Nephron (organoid): ENCODE measurements at regions not wholly inside any gene's neighbourhood (a gene's known extent, or its start where the extent isn't known, plus 50 kb on each side); places are given as distances from the start of the nearest gene placed in this dataset.

Experiments
- H3K27ac Mint-ChIP-seq, 3 experiments: 2 replicates each; pipeline ENCODE4 v1.8.0; 2020; ENCODE audit warnings: mixed read lengths in 3 of 3, mild to moderate bottlenecking in 2 of 3, moderate library complexity in 1 of 3
- H3K27me3 Mint-ChIP-seq: 2 replicates; pipeline ENCODE4 v1.8.0; 2021; ENCODE audit warnings: low read depth, mild to moderate bottlenecking, moderate library complexity, mixed read lengths
- H3K36me3 Mint-ChIP-seq: 2 replicates; pipeline ENCODE4 v1.8.0; 2020; ENCODE audit warnings: low read depth, mixed read lengths
- H3K4me1 Mint-ChIP-seq: 2 replicates; pipeline ENCODE4 v1.8.0; 2020; ENCODE audit warnings: mixed read lengths
- H3K4me3 Mint-ChIP-seq, 3 experiments: 2 replicates each; pipeline ENCODE4 v1.8.0; 2020; ENCODE audit warnings: mild to moderate bottlenecking in 3 of 3, mixed read lengths in 3 of 3, moderate library complexity in 2 of 3
- H3K9me3 Mint-ChIP-seq: 2 replicates; pipeline ENCODE4 v1.8.0; 2020; ENCODE audit warnings: mixed read lengths
- TF ChIP-seq, protein P1 (sequence below), 3 experiments: fragments of 200-600 bp; sonication (generic); IDR thresholded peaks; one replicate each; pipeline ENCODE4 v1.5.0; 2021; ENCODE audit warnings: antibody characterized with exemption in 3 of 3; ENCODE audit not compliant: unreplicated experiment in 3 of 3

DNA sequence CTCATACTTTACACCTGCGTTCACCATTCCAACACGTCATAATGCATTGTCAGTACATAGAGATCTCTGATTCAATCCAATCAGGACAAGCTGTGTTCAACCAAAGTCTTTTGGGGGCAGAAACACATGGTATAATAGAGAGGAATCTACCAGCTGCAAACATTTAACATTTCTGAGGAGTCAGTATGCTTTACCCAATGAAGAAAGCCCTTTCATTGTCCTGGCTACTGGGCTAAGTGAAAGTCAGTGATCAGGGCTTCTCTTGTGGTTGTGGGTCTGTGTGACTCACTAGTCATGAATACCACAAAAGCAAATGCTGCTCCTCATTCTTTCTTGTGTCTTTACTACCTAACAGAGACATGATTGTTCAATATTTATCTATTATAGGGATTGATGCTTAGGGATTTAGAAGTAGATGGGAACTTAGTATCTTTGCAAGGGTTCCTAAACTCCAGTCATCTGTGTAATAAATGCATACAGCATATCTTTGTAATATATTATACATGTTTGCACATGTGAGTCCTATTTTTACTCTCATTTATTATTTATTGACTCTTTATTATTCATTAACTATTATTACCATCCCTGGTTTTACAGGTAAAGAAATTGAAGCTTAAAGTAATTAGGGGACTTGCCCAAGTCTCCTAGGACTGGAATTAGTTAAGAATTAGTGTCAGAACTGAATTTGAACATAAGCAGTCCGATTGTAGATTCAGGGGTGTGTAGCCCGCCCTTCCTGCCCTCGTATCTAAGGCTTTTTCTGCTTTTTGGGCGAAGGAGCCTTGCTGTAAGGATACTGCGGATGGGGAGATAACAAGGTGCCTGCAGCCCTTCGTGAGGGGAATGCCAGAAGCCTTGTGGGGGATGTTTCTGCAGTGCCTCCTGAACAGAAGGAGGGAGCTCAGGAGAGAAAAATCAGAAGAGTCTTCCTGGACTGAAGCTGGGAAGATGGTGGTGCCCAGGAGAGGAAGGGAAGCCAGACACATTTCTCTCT is 353.1 kb upstream of the BOD1L1 start:
- Mint-ChIP-seq H3K9me3 (peaks cover 3% of the 10 kb centered on the region), H3K4me3 (no peak overlapping the region), H3K4me1 (peaks cover 6% of the 10 kb centered on the region), H3K27me3 (peaks cover 9% of the 10 kb centered on the region), H3K27ac (peak overlapping the region in 2 of 3 experiments; percentile 35 to 38), H3K36me3 (no peaks in the 10 kb centered on the region)
- TF ChIP-seq, protein P1, sequence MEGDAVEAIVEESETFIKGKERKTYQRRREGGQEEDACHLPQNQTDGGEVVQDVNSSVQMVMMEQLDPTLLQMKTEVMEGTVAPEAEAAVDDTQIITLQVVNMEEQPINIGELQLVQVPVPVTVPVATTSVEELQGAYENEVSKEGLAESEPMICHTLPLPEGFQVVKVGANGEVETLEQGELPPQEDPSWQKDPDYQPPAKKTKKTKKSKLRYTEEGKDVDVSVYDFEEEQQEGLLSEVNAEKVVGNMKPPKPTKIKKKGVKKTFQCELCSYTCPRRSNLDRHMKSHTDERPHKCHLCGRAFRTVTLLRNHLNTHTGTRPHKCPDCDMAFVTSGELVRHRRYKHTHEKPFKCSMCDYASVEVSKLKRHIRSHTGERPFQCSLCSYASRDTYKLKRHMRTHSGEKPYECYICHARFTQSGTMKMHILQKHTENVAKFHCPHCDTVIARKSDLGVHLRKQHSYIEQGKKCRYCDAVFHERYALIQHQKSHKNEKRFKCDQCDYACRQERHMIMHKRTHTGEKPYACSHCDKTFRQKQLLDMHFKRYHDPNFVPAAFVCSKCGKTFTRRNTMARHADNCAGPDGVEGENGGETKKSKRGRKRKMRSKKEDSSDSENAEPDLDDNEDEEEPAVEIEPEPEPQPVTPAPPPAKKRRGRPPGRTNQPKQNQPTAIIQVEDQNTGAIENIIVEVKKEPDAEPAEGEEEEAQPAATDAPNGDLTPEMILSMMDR (IDR thresholded peaks at IDR 0.05; ENCODE audit: unreplicated experiment in 3 of 3) = no peak

DNA sequence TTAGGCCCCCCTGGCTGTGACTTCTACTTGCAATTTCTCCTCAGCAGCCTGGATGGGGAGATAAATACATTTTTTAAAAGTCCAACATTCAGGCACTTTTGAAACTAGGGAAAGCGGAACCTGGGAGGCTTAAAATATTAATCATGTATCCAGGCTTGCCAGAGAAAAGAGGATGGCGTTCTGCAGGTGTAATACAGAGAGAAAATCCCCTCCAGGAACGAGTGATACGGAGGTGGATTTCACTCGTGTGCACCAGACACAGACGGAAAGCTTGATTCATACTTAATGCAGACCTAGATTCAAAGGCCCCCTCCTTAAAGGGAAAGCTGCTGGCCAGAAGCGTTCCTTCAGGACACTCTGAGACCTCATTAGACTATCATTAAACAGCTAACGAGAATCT is 354.0 kb upstream of the BOD1L1 start:
- peaks cover 3% of the 10 kb centered on the region for H3K9me3 Mint-ChIP-seq
- peak overlapping the region in 1 of 3 experiments; percentile 35 for H3K27ac Mint-ChIP-seq
- peaks cover 6% of the 10 kb centered on the region for H3K4me1 Mint-ChIP-seq
- H3K27me3 Mint-ChIP-seq = peaks cover 9% of the 10 kb centered on the region
- no peak overlapping the region for H3K4me3 Mint-ChIP-seq
- TF ChIP-seq, protein P1 (IDR thresholded peaks at IDR 0.05; ENCODE audit: unreplicated experiment in 3 of 3) = no peak
- H3K36me3 Mint-ChIP-seq = no peaks in the 10 kb centered on the region

DNA sequence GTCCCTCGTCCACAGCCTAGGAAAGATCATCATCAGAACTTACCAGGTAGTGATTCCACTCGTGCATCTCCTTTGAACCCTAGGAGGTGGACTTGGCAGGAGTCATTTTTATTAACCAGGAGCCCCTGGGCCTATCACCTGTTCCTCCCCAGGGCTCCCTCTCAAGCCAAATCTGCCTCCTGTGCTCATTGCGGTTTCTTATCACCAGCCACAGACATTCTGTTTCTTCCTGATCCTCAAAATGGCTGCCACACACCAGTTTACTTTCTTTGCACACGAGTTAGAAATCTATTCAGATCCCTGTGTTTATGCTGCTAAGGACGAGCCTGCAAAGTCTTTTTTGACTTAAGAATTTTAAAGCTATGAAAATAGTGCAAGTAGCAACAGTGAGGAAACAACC is 354.5 kb upstream of the BOD1L1 start:
- H3K9me3 Mint-ChIP-seq = peaks cover 3% of the 10 kb centered on the region
- TF ChIP-seq, protein P1 (IDR thresholded peaks at IDR 0.05; ENCODE audit: unreplicated experiment in 3 of 3) = no peak
- no peaks in the 10 kb centered on the region for H3K36me3 Mint-ChIP-seq
- H3K27me3 Mint-ChIP-seq = peaks cover 9% of the 10 kb centered on the region
- H3K4me3 Mint-ChIP-seq = no peak overlapping the region
- peaks cover 6% of the 10 kb centered on the region for H3K4me1 Mint-ChIP-seq
- no peak overlapping the region for H3K27ac Mint-ChIP-seq

DNA sequence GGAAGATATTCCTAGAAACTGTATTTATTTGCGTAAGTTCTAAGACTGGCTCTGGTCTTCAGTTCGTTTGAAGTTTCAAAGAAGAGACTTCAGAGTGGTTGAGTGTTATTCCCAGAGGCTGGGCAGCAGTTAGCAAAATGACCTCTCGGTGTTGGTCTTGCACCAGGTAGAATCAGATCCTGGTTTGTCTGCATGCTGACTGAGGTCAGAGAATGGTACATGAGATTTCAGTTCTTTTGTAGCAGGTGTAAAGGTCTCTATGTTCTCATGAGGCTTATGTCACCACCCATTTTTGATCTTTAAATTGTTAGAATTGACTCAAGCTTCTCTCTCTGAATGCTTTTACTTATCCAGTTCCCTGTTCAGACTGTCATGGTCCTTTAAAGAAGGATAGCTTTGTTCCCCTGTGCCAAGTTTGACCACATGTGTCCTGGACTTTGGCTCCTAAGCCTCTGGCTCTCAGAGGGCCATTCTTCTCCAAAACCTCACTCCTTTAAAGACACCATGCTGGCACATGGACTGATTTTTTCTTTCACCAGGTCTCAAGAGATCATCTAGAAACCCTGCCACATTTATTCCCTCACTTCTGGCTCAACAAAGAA is 355.8 kb upstream of the BOD1L1 start:
- Mint-ChIP-seq H3K27ac (peak overlapping the region in 1 of 3 experiments; percentile 23), H3K36me3 (no peaks in the 10 kb centered on the region), H3K9me3 (peaks cover 3% of the 10 kb centered on the region), H3K4me1 (peaks cover 6% of the 10 kb centered on the region), H3K4me3 (no peak overlapping the region), H3K27me3 (peaks cover 6% of the 10 kb centered on the region)
- TF ChIP-seq, protein P1 (IDR thresholded peaks at IDR 0.05; ENCODE audit: unreplicated experiment in 3 of 3) = no peak

DNA sequence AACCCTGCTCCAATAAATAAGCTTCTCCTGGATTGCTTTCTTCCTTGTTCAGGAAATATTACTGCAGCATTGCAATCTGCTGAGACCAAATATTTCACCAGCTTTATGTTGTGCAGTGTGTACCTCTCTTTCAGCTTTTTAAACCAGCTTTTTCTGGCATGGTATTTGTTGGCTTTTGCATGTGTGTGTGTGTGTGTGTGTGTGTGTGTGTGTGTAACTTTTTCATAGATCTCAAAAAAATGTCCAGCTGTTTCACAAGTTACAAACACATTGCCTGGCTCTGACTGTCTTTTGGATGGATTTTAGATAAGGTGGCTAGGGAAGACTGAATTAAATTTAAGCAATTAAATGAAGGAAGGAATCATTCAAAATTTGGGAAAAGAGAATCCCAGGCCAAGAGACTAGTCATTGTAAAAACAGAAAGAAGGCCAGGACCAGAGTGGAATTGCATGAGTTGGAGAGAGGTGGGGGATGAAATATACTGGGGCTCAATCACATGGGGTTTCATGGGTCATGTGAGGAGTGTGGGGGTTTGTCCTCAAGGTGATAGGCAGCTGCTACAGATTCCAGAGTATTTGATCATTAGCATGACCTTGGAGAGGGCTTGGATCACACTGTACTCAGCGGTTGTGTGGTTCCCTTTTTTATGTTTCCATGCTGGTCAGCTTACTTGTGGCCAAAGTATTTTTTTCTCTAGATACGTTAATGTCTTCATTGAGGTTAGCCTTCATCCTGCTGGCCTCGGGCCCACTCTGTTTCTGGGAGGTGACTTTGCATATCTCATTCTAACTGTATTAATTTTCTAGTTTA is 357.7 kb upstream of the BOD1L1 start:
- Mint-ChIP-seq H3K4me1 (peaks cover 12% of the 10 kb centered on the region), H3K27ac (peak overlapping the region; percentile 19 to 80 (median 35)), H3K36me3 (no peaks in the 10 kb centered on the region), H3K9me3 (no peaks in the 10 kb centered on the region), H3K4me3 (no peak overlapping the region), H3K27me3 (peaks cover 6% of the 10 kb centered on the region)
- TF ChIP-seq, protein P1 (IDR thresholded peaks at IDR 0.05; ENCODE audit: unreplicated experiment in 3 of 3) = no peak
